ENCODE measurements at regions not wholly inside any gene's neighbourhood (a gene's known extent, or its start where the extent isn't known, plus 50 kb on each side); places are given as distances from the start of the nearest gene placed in this dataset.

- no peaks in the 10 kb centered on the region for H3K4me1 Mint-ChIP-seq
- Histone ChIP-seq H3K9me2 (ENCODE audit: insufficient read depth) (peaks cover 5% of the 10 kb centered on the region), H3K4me2 (no peak overlapping the region), H3K79me2 (replicated peaks; ENCODE audit: insufficient read depth) (no peaks in the 10 kb centered on the region), H4K20me1 (replicated peaks; ENCODE audit: insufficient read depth) (no peaks in the 10 kb centered on the region), H3F3A (replicated peaks; ENCODE audit: low read depth) (no peaks in the 10 kb centered on the region), H3K4me1 (ENCODE audit: insufficient read depth) (no peaks in the 10 kb centered on the region), H3K27me3 (ENCODE audit: insufficient read depth) (no peaks in the 10 kb centered on the region), H3K27ac (ENCODE audit: low read depth) (no peak overlapping the region), H3K4me3 (no peak overlapping the region), H3K36me3 (ENCODE audit: insufficient read depth) (no peaks in the 10 kb centered on the region), H2AFZ (no peak overlapping the region)
- no peak overlapping the region for H3K4me3 Mint-ChIP-seq
- DNase-seq (ENCODE audit: low spot score) (no peak), ATAC-seq (no peak)
- TF ChIP-seq EZH2 (IDR thresholded peaks at IDR 0.05; ENCODE audit: low read depth, unreplicated experiment): no peak
- no peak for TF ChIP-seq ETS1 (IDR thresholded peaks at IDR 0.05)
- TF ChIP-seq POLR2AphosphoS5 (IDR thresholded peaks at IDR 0.05; ENCODE audit: low read depth): no peak
- no peak for TF ChIP-seq ZNF114 (CRISPR knock-in tag; IDR thresholded peaks at IDR 0.05)
- TF ChIP-seq ZNF331 (CRISPR knock-in tag; IDR thresholded peaks at IDR 0.05; ENCODE audit: low read depth): no peak
- TF ChIP-seq REST (IDR thresholded peaks at IDR 0.05; ENCODE audit: unreplicated experiment): no peak
- no peak for TF ChIP-seq CTCF (conservative IDR thresholded peaks at IDR 0.05; ENCODE audit: low read depth in 2 of 2)
- no peak for TF ChIP-seq ZNF462 (CRISPR knock-in tag; IDR thresholded peaks at IDR 0.05)
- TF ChIP-seq STAT1 (IDR thresholded peaks at IDR 0.05; ENCODE audit: unreplicated experiment): no peak
- no peak for TF ChIP-seq JUNB (IDR thresholded peaks at IDR 0.05; ENCODE audit: unreplicated experiment)
- no peak for TF ChIP-seq CREB1 (CRISPR knock-in tag; IDR thresholded peaks at IDR 0.05; ENCODE audit: low read depth)
- no peaks in the 10 kb centered on the region for H3K27me3 Mint-ChIP-seq (ENCODE audit: insufficient read depth, low read depth, poor library complexity)
- no peak overlapping the region for H3K27ac Mint-ChIP-seq
- peaks cover 4% of the 10 kb centered on the region; the same call in 1 of the 3 replicates for H3K36me3 Mint-ChIP-seq (ENCODE audit: low read depth)
- H3K9me3 Mint-ChIP-seq: peaks cover 8% of the 10 kb centered on the region; the same call in 2 of the 3 replicates
Observed at GRCh38 chr6:78380541-78380940, 486.8 kb upstream of the IRAK1BP1 start.

All from GM23338 (cell line).